H1 (cell line): ENCODE measurements at regions not wholly inside any gene's neighbourhood (a gene's known extent, or its start where the extent isn't known, plus 50 kb on each side); places are given as distances from the start of the nearest gene placed in this dataset.

Experiments used
- CTCF ChIA-PET: fragments of 300-600 bp; sonication (Branson Sonifier 250); formaldehyde crosslinking; loops from one replicate; lab custom pipeline; 2021; ENCODE audit not compliant: partially characterized antibody; lab: Charles Lee
- POLR2A ChIA-PET: fragments of 300-600 bp; sonication (Branson Sonifier 250); formaldehyde crosslinking; loops from one replicate; lab custom pipeline; 2021; ENCODE audit warnings: inconsistent platforms; ENCODE audit not compliant: partially characterized antibody; lab: Charles Lee
- DNase-seq, 2 experiments: peaks; one replicate each; pipeline versions ENCODE4 v3.0.0 to v3.0.0-alpha.2; 2010 to 2022; ENCODE audit warnings: low spot score in 2 of 2, low read depth in 1 of 2, mixed read lengths in 1 of 2
- FAIRE-seq: peaks from 2 replicates; lab custom pipeline; 2011; peaks lifted over from hg19 to GRCh38; lab: Jason Lieb, UNC
- H2AFZ ChIP-seq: 2 replicates; pipeline ENCODE4 v1.8.1; 2012; ENCODE audit warnings: low read length, inconsistent platforms
- H2AK5ac ChIP-seq: 2 replicates; pipeline ENCODE4 v1.6.1; 2013; ENCODE audit warnings: low read depth, low read length
- H2BK120ac ChIP-seq: replicated peaks from 2 replicates; pipeline ENCODE3; 2013; ENCODE audit warnings: low read depth, low read length, inconsistent platforms
- H2BK12ac ChIP-seq: 2 replicates; pipeline ENCODE4 v1.6.1; 2013; ENCODE audit warnings: low read depth, low read length
- H2BK15ac ChIP-seq: 2 replicates; pipeline ENCODE4 v1.6.1; 2013; ENCODE audit warnings: low read length
- H2BK20ac ChIP-seq: 2 replicates; pipeline ENCODE4 v1.6.1; 2013; ENCODE audit warnings: low read length
- H2BK5ac ChIP-seq: 2 replicates; pipeline ENCODE4 v1.6.1; 2013; ENCODE audit warnings: low read depth, low read length
- H3K14ac ChIP-seq: 2 replicates; pipeline ENCODE4 v1.6.1; 2013; ENCODE audit warnings: inconsistent platforms; ENCODE audit not compliant: insufficient read length
- H3K18ac ChIP-seq: 2 replicates; pipeline ENCODE4 v1.6.1; 2013; ENCODE audit warnings: low read length; ENCODE audit errors: extremely low read depth
- H3K23ac ChIP-seq: 2 replicates; pipeline ENCODE4 v1.6.1; 2013; ENCODE audit warnings: inconsistent platforms; ENCODE audit not compliant: insufficient read length
- H3K23me2 ChIP-seq: 2 replicates; pipeline ENCODE4 v1.6.1; 2013; ENCODE audit warnings: low read depth, low read length
- H3K27ac ChIP-seq: 2 replicates; pipeline ENCODE4 v1.6.1; 2011; ENCODE audit warnings: low read depth, low read length, inconsistent platforms
- H3K27me3 ChIP-seq, 4 experiments: replicated peaks in 1 of 4; 1 replicate in 1 of 4; 2 replicates in 3 of 4; pipeline versions ENCODE4 v1.6.1 to v1.8.1; 2011 to 2013; ENCODE audit warnings: low read length in 3 of 4, mild to moderate bottlenecking in 3 of 4, inconsistent platforms in 2 of 4, mixed read lengths in 2 of 4, moderate library complexity in 1 of 4; ENCODE audit not compliant: control insufficient read depth in 3 of 4, insufficient read depth in 3 of 4; ENCODE audit errors: extremely low read depth in 1 of 4
- H3K36me3 ChIP-seq, 4 experiments: 2 replicates each; pipeline versions ENCODE4 v1.6.1 to v1.8.1; 2011 to 2013; ENCODE audit warnings: mild to moderate bottlenecking in 4 of 4, low read length in 3 of 4, moderate library complexity in 2 of 4, control low read depth in 1 of 4, inconsistent platforms in 1 of 4; ENCODE audit not compliant: insufficient read depth in 4 of 4, control insufficient read depth in 2 of 4
- H3K4ac ChIP-seq: replicated peaks from 2 replicates; pipeline ENCODE3; 2013; ENCODE audit warnings: low read length, low read depth, mixed read lengths, inconsistent platforms; ENCODE audit not compliant: insufficient read length
- H3K4me1 ChIP-seq, 4 experiments: replicated peaks in 1 of 4; 1 replicate in 1 of 4; 2 replicates in 3 of 4; pipeline versions ENCODE4 v1.6.1 to v1.8.1; 2011 to 2013; ENCODE audit warnings: low read length in 3 of 4, inconsistent platforms in 2 of 4, mixed read lengths in 1 of 4; ENCODE audit not compliant: insufficient read depth in 4 of 4, control insufficient read depth in 3 of 4
- H3K4me2 ChIP-seq, 2 experiments: 2 replicates each; pipeline versions ENCODE4 v1.6.1 to v1.8.1; 2011 to 2013; ENCODE audit warnings: low read depth in 2 of 2, low read length in 2 of 2, control low read depth in 1 of 2, inconsistent platforms in 1 of 2, mild to moderate bottlenecking in 1 of 2; ENCODE audit not compliant: insufficient read depth in 1 of 2
- H3K4me3 ChIP-seq, 4 experiments: fragments of 200-600, 300-600 bp in 1 of 4; sonication (generic), shearing (Covaris generic), sonication (Bioruptor Twin) in 1 of 4; 2 replicates each; pipeline versions ENCODE4 v1.5.1 to v1.8.1; 2011 to 2016; ENCODE audit warnings: low read length in 4 of 4, low read depth in 3 of 4, control low read depth in 2 of 4, inconsistent platforms in 2 of 4, mild to moderate bottlenecking in 2 of 4, mixed read lengths in 1 of 4, moderate library complexity in 1 of 4; ENCODE audit not compliant: insufficient read depth in 2 of 4; ENCODE audit errors: extremely low read depth in 1 of 4
- H3K56ac ChIP-seq: replicated peaks from 2 replicates; pipeline ENCODE3; 2013; ENCODE audit warnings: low read depth, mild to moderate bottlenecking, mixed read lengths, low read length, inconsistent platforms; ENCODE audit not compliant: insufficient read length
- H3K79me1 ChIP-seq: 2 replicates; pipeline ENCODE4 v1.6.1; 2013; ENCODE audit warnings: low read depth, low read length, control low read depth
- H3K79me2 ChIP-seq, 2 experiments: 2 replicates each; pipeline versions ENCODE4 v1.6.1 to v1.8.1; 2012 to 2013; ENCODE audit warnings: low read length in 2 of 2, mild to moderate bottlenecking in 2 of 2, inconsistent platforms in 1 of 2; ENCODE audit not compliant: insufficient read depth in 2 of 2, control insufficient read depth in 1 of 2
- H3K9ac ChIP-seq, 4 experiments: replicated peaks in 1 of 4; 1 replicate in 1 of 4; 2 replicates in 3 of 4; pipeline versions ENCODE4 v1.6.1 to v1.8.1; 2011 to 2013; ENCODE audit warnings: low read depth in 3 of 4, low read length in 3 of 4, control low read depth in 2 of 4, mild to moderate bottlenecking in 2 of 4, moderate library complexity in 2 of 4, inconsistent platforms in 1 of 4; ENCODE audit errors: extremely low read depth in 1 of 4
- H3K9me3 ChIP-seq, 2 experiments: 2 replicates each; pipeline versions ENCODE4 v1.6.1 to v1.8.1; 2012 to 2013; ENCODE audit warnings: mild to moderate bottlenecking in 2 of 2, moderate library complexity in 2 of 2, control low read depth in 1 of 2, inconsistent platforms in 1 of 2, low read depth in 1 of 2, low read length in 1 of 2, mixed read lengths in 1 of 2; ENCODE audit not compliant: insufficient read depth in 2 of 2
- H4K20me1 ChIP-seq, 2 experiments: replicated peaks in 1 of 2; 2 replicates each; pipeline versions ENCODE3 to v1.8.1; 2011 to 2013; ENCODE audit warnings: inconsistent platforms in 2 of 2, low read length in 2 of 2, mild to moderate bottlenecking in 1 of 2; ENCODE audit not compliant: insufficient read depth in 2 of 2, control insufficient read depth in 1 of 2
- H4K5ac ChIP-seq: 2 replicates; pipeline ENCODE4 v1.6.1; 2013; ENCODE audit warnings: low read length, low read depth, mixed read lengths, inconsistent platforms; ENCODE audit not compliant: insufficient read length
- H4K8ac ChIP-seq: 2 replicates; pipeline ENCODE4 v1.8.0; 2013; ENCODE audit warnings: mild to moderate bottlenecking, moderate library complexity, low read length, inconsistent platforms; ENCODE audit not compliant: insufficient read depth; ENCODE audit errors: extremely low read depth
- H4K91ac ChIP-seq: replicated peaks from 2 replicates; pipeline ENCODE3; 2013; ENCODE audit warnings: low read length, mixed read lengths, inconsistent platforms; ENCODE audit not compliant: insufficient read length
- CHD2 ChIP-seq: IDR thresholded peaks from 2 replicates; pipeline ENCODE4 v1.6.1; 2012; ENCODE audit warnings: low read length, improper control_type of control experiment
- CREB1 ChIP-seq: IDR thresholded peaks from 2 replicates; pipeline ENCODE4 v1.6.1; 2012; ENCODE audit warnings: inconsistent platforms
- GTF2F1 ChIP-seq: IDR thresholded peaks from 2 replicates; pipeline ENCODE4 v1.6.1; 2012; ENCODE audit warnings: low read depth, low read length, improper control_type of control experiment, borderline replicate concordance
- HDAC2 ChIP-seq, 2 experiments: fragments of 300-600 bp in 1 of 2; sonication (generic) in 1 of 2; IDR thresholded peaks; 2 replicates each; pipeline ENCODE4 v1.6.1; 2011 to 2012; ENCODE audit warnings: low read depth in 2 of 2, low read length in 2 of 2, mild to moderate bottlenecking in 2 of 2, moderate library complexity in 2 of 2, borderline replicate concordance in 1 of 2, inconsistent platforms in 1 of 2
- JUN ChIP-seq: IDR thresholded peaks from 2 replicates; pipeline ENCODE4 v1.6.1; 2011; ENCODE audit warnings: low read depth, mild to moderate bottlenecking, improper control_type of control experiment, low read length
- KDM4A ChIP-seq: IDR thresholded peaks from one replicate; pipeline ENCODE4 v1.7.1; 2012; ENCODE audit warnings: low read depth, mild to moderate bottlenecking, moderate library complexity, low read length, inconsistent platforms; ENCODE audit not compliant: severe bottlenecking
- POU5F1 ChIP-seq: IDR thresholded peaks from 2 replicates; pipeline ENCODE4 v1.6.1; 2011; ENCODE audit warnings: low read depth, mild to moderate bottlenecking, low read length, moderate library complexity
- RFX5 ChIP-seq: IDR thresholded peaks from 2 replicates; pipeline ENCODE4 v1.6.1; 2011; ENCODE audit warnings: low read depth, low read length, improper control_type of control experiment, borderline replicate concordance
- RNF2 ChIP-seq: fragments of 200-900, 300-1000 bp; sonication (generic); IDR thresholded peaks from 2 replicates; pipeline ENCODE4 v1.7.1; 2016; ENCODE audit warnings: borderline replicate concordance, low read depth, mild to moderate bottlenecking, antibody characterized with exemption, low read length; ENCODE audit not compliant: poor library complexity, severe bottlenecking; ENCODE audit errors: missing control alignments
- SP1 ChIP-seq: IDR thresholded peaks from 2 replicates; pipeline ENCODE4 v1.6.1; 2011; ENCODE audit warnings: low read depth, low read length
- TAF7 ChIP-seq: optimal IDR thresholded peaks from 2 replicates; pipeline ENCODE3; 2011; ENCODE audit warnings: low read depth, mild to moderate bottlenecking, inconsistent platforms, low read length, moderate library complexity, borderline replicate concordance
- USF2 ChIP-seq: IDR thresholded peaks from 2 replicates; pipeline ENCODE4 v1.6.1; 2011; ENCODE audit warnings: low read length, improper control_type of control experiment
- WGBS, 2 experiments: shearing (Covaris generic) in 1 of 2; methylation state at CpG; one replicate each; pipeline versions ENCODE4 v1.1.6 to v1.1.7; 2013 to 2015; ENCODE audit warnings: low lambda C conversion rate in 2 of 2, mixed read lengths in 2 of 2, inconsistent platforms in 1 of 2, low coverage in 1 of 2, missing lambda C conversion rate in 1 of 2; ENCODE audit not compliant: insufficient replicate concordance in 2 of 2, insufficient coverage in 1 of 2, insufficient read length in 1 of 2; ENCODE audit errors: extremely low coverage in 1 of 2, missing lambda C conversion rate in 1 of 2; 5-methylcytosine and 5-hydroxymethylcytosine counted together

- WGBS, 2 experiments = 94% methylated on average over 5 of the region's 5 CpGs; no CpG with 5 or more reads in 1 of the 2 experiments
- Histone ChIP-seq H2AFZ (no peak overlapping the region), H4K20me1 (no peaks in the 10 kb centered on the region), H3K4me2 (no peak overlapping the region), H3K36me3 (no peaks in the 10 kb centered on the region), H3K9me3 (no peaks in the 10 kb centered on the region), H3K56ac (no peak overlapping the region), H2BK15ac (no peak overlapping the region), H3K4me1 (no peaks in the 10 kb centered on the region), H3K79me2 (no peaks in the 10 kb centered on the region), H3K4ac (no peak overlapping the region), H2BK5ac (no peak overlapping the region), H4K8ac (no peak overlapping the region), H3K23me2 (no peaks in the 10 kb centered on the region), H3K14ac (no peak overlapping the region), H3K18ac (no peak overlapping the region), H3K4me3 (no peak overlapping the region), H4K91ac (no peak overlapping the region), H3K23ac (no peak overlapping the region), H3K27ac (no peak overlapping the region), H2AK5ac (no peak overlapping the region), H3K79me1 (no peaks in the 10 kb centered on the region), H4K5ac (no peak overlapping the region), H2BK20ac (no peak overlapping the region), H3K9ac (no peak overlapping the region), H2BK12ac (no peak overlapping the region), H2BK120ac (no peak overlapping the region), H3K27me3 (no peaks in the 10 kb centered on the region)
- ChIA-PET POLR2A (no interaction called here), CTCF (interaction anchor here (1.0 to 42.8 kb wide), 5 partner anchors 9 to 224 kb away, joined by 3 to 1551 read pairs (median 4); no protein-coding TSS in a partner anchor)
- DNase-seq = no peak
- TF ChIP-seq RNF2 = no peak
- no peak for TF ChIP-seq HDAC2 (IDR thresholded peaks at IDR 0.05; ENCODE audit: borderline replicate concordance in 1 of 2, low read depth in 2 of 2, low read length in 2 of 2)
- TF ChIP-seq USF2 = no peak
- TF ChIP-seq KDM4A = no peak
- TF ChIP-seq TAF7 = no peak
- no peak for TF ChIP-seq GTF2F1
- TF ChIP-seq CHD2 = no peak
- no peak for TF ChIP-seq CREB1
- TF ChIP-seq JUN = no peak
- TF ChIP-seq RFX5 = no peak
- no peak for TF ChIP-seq POU5F1
- TF ChIP-seq SP1 = no peak
- no peak for FAIRE-seq
These were observed 211.6 kb upstream of the CXCL13 start for GRCh38 chr4:77393996-77394395.
